Uterus (tissue), 3 donors: ENCODE measurements at regions not wholly inside any gene's neighbourhood (a gene's known extent, or its start where the extent isn't known, plus 50 kb on each side); places are given as distances from the start of the nearest gene placed in this dataset.

Source experiments
- DNase-seq, 2 donors: peaks; one replicate each; pipeline ENCODE4 v3.0.0-alpha.2; 2019 to 2020
- H3K27ac ChIP-seq, 2 donors: fragments of 200-600 bp; sonication (generic); 1 replicate in 1 of 2; 2 replicates in 1 of 2; pipeline ENCODE4 v1.5.1; 2016 to 2018
- H3K27me3 ChIP-seq, 2 donors: fragments of 200-600 bp; sonication (generic); one replicate each; pipeline ENCODE4 v1.5.1; 2018 to 2019; ENCODE audit warnings: control low read depth in 1 of 2
- H3K36me3 ChIP-seq, 2 donors: fragments of 200-600 bp; sonication (generic); one replicate each; pipeline ENCODE4 v1.5.1; 2019; ENCODE audit warnings: control low read depth in 1 of 2
- H3K4me1 ChIP-seq, 2 donors: fragments of 200-600 bp; sonication (generic); one replicate each; pipeline ENCODE4 v1.5.1; 2018 to 2019; ENCODE audit warnings: control low read depth in 1 of 2
- H3K4me3 ChIP-seq, 2 donors: fragments of 200-600 bp; sonication (generic); 1 replicate in 1 of 2; 2 replicates in 1 of 2; pipeline ENCODE4 v1.5.1; 2018 to 2019; ENCODE audit warnings: mild to moderate bottlenecking in 1 of 2
- H3K9me3 ChIP-seq, 2 donors: fragments of 200-600 bp; sonication (generic); one replicate each; pipeline ENCODE4 v1.5.1; 2019; ENCODE audit warnings: control low read depth in 1 of 2
- CTCF ChIP-seq, 4 experiments: fragments of 200-600 bp in 2 of 4; fragments of 450-650 bp in 2 of 4; sonication (generic) in 2 of 4; IDR thresholded peaks; one replicate each; pipeline ENCODE4 v1.5.1; 2016 to 2019; ENCODE audit warnings: antibody characterized with exemption in 4 of 4, mild to moderate bottlenecking in 2 of 4, moderate library complexity in 1 of 4
- POLR2A ChIP-seq, 2 donors: fragments of 450-650 bp; IDR thresholded peaks; one replicate each; pipeline ENCODE4 v1.6.1; 2016; ENCODE audit warnings: antibody characterized with exemption in 2 of 2, mild to moderate bottlenecking in 1 of 2, moderate library complexity in 1 of 2
- intact Hi-C: fragments of 100-400 bp; cut with DNase I; formaldehyde crosslinking; loops from one replicate; pipeline ENCODE4 v1.15.1; 2023; ENCODE audit warnings: low total_unique reads
- donor health status: DM: yes; HTN: yes; CAD: no.

- no peaks in the 10 kb centered on the region for H3K36me3 ChIP-seq
- H3K4me3 ChIP-seq = no peak overlapping the region
- intact Hi-C loops = no loop called here
- no peak overlapping the region for H3K27ac ChIP-seq
- DNase-seq = no peak
- no peaks in the 10 kb centered on the region for H3K9me3 ChIP-seq
- H3K27me3 ChIP-seq = no peaks in the 10 kb centered on the region
- TF ChIP-seq CTCF (IDR thresholded peaks at IDR 0.05) (no peak), POLR2A (IDR thresholded peaks at IDR 0.05) (no peak)
- H3K4me1 ChIP-seq = no peaks in the 10 kb centered on the region
Observed at GRCh38 chr1:187960125-187960638, 1131.4 kb downstream of the PLA2G4A start.

GRCh38 chr1:187961895-187962294 is 1133.1 kb downstream of the PLA2G4A start:
- no peak for DNase-seq
- Histone ChIP-seq H3K9me3 (no peaks in the 10 kb centered on the region), H3K27me3 (no peaks in the 10 kb centered on the region), H3K4me1 (no peaks in the 10 kb centered on the region), H3K4me3 (no peak overlapping the region), H3K27ac (no peak overlapping the region), H3K36me3 (no peaks in the 10 kb centered on the region)
- TF ChIP-seq POLR2A (IDR thresholded peaks at IDR 0.05) (no peak), CTCF (IDR thresholded peaks at IDR 0.05) (no peak)
- intact Hi-C loops = no loop called here

- intact Hi-C loops = no loop called here
Observed at GRCh38 chr1:187971851-187972250, 1143.1 kb downstream of the PLA2G4A start.

GRCh38 chr1:187977298-187977697 is 1148.5 kb downstream of the PLA2G4A start:
- no peak overlapping the region for H3K27ac ChIP-seq
- H3K4me1 ChIP-seq = no peaks in the 10 kb centered on the region
- no peak overlapping the region for H3K4me3 ChIP-seq
- no peaks in the 10 kb centered on the region for H3K27me3 ChIP-seq
- DNase-seq = no peak
- H3K36me3 ChIP-seq = no peaks in the 10 kb centered on the region
- TF ChIP-seq POLR2A (IDR thresholded peaks at IDR 0.05) (no peak), CTCF (IDR thresholded peaks at IDR 0.05) (no peak)
- no peaks in the 10 kb centered on the region for H3K9me3 ChIP-seq
- intact Hi-C loops = no loop called here

More at GRCh38 chr1:187971851-187972250, 1143.1 kb downstream of the PLA2G4A start:
- Histone ChIP-seq H3K27ac (no peak overlapping the region), H3K4me3 (no peak overlapping the region), H3K27me3 (no peaks in the 10 kb centered on the region), H3K4me1 (no peaks in the 10 kb centered on the region), H3K36me3 (no peaks in the 10 kb centered on the region), H3K9me3 (no peaks in the 10 kb centered on the region)
- TF ChIP-seq CTCF (IDR thresholded peaks at IDR 0.05) = no peak
- no peak for TF ChIP-seq POLR2A (IDR thresholded peaks at IDR 0.05)
- no peak for DNase-seq

- Histone ChIP-seq H3K27ac (no peak overlapping the region), H3K27me3 (no peaks in the 10 kb centered on the region), H3K4me1 (no peaks in the 10 kb centered on the region), H3K9me3 (no peaks in the 10 kb centered on the region), H3K36me3 (no peaks in the 10 kb centered on the region), H3K4me3 (no peak overlapping the region)
- no peak for DNase-seq
- intact Hi-C loops = no loop called here
- TF ChIP-seq POLR2A (IDR thresholded peaks at IDR 0.05) = no peak
- no peak for TF ChIP-seq CTCF (IDR thresholded peaks at IDR 0.05)
Observed at GRCh38 chr1:187985145-187985896, 1156.6 kb downstream of the PLA2G4A start.
